H9 (cell line): ENCODE measurements at regions not wholly inside any gene's neighbourhood (a gene's known extent, or its start where the extent isn't known, plus 50 kb on each side); places are given as distances from the start of the nearest gene placed in this dataset.

ENCODE experiments used
- DNase-seq: peaks from one replicate; pipeline ENCODE4 v3.0.0-alpha.2; 2017
- H2AFZ ChIP-seq: one replicate; pipeline ENCODE4 v1.6.1; 2013; ENCODE audit warnings: mild to moderate bottlenecking, low read length, control low read depth, moderate library complexity
- H2AK5ac ChIP-seq: 2 replicates; pipeline ENCODE4 v1.6.1; 2013; ENCODE audit warnings: low read length, control low read depth, mixed read lengths; ENCODE audit not compliant: insufficient read length
- H2BK120ac ChIP-seq: one replicate; pipeline ENCODE4 v1.6.1; 2013; ENCODE audit warnings: low read depth, mild to moderate bottlenecking, low read length, control low read depth, inconsistent platforms; ENCODE audit not compliant: poor library complexity, severe bottlenecking
- H2BK12ac ChIP-seq: 2 replicates; pipeline ENCODE4 v1.6.1; 2013; ENCODE audit warnings: low read length, control low read depth, mixed read lengths, low read depth; ENCODE audit not compliant: insufficient read length
- H2BK15ac ChIP-seq: 2 replicates; pipeline ENCODE4 v1.6.1; 2013; ENCODE audit warnings: low read depth, low read length, control low read depth
- H2BK20ac ChIP-seq: one replicate; pipeline ENCODE4 v1.6.1; 2013; ENCODE audit warnings: low read depth, mild to moderate bottlenecking, low read length, control low read depth, inconsistent platforms; ENCODE audit not compliant: poor library complexity, severe bottlenecking
- H2BK5ac ChIP-seq: 2 replicates; pipeline ENCODE4 v1.6.1; 2013; ENCODE audit warnings: low read length, control low read depth, mixed read lengths; ENCODE audit not compliant: insufficient read length
- H3K14ac ChIP-seq: 2 replicates; pipeline ENCODE4 v1.6.1; 2013; ENCODE audit warnings: low read length, control low read depth; ENCODE audit not compliant: insufficient read depth
- H3K18ac ChIP-seq: 2 replicates; pipeline ENCODE4 v1.6.1; 2013; ENCODE audit warnings: low read depth, mild to moderate bottlenecking, mixed read lengths, low read length, control low read depth; ENCODE audit not compliant: insufficient read length
- H3K23ac ChIP-seq: 2 replicates; pipeline ENCODE4 v1.6.1; 2013; ENCODE audit warnings: low read length, control low read depth, mixed read lengths, low read depth; ENCODE audit not compliant: insufficient read length
- H3K23me2 ChIP-seq: 2 replicates; pipeline ENCODE4 v1.6.1; 2013; ENCODE audit warnings: low read depth, mild to moderate bottlenecking, mixed read lengths, low read length, control low read depth; ENCODE audit not compliant: insufficient read length, poor library complexity, severe bottlenecking
- H3K27ac ChIP-seq: 2 replicates; pipeline ENCODE4 v1.5.1; 2013; ENCODE audit warnings: low read length, control low read depth, mixed read lengths, low read depth; ENCODE audit not compliant: insufficient read length
- H3K27me3 ChIP-seq: 2 replicates; pipeline ENCODE4 v1.6.1; 2013; ENCODE audit warnings: low read length, control low read depth, inconsistent platforms; ENCODE audit not compliant: insufficient read depth
- H3K4ac ChIP-seq: 2 replicates; pipeline ENCODE4 v1.6.1; 2013; ENCODE audit warnings: low read depth, mild to moderate bottlenecking, control low read depth, inconsistent platforms, low read length, moderate library complexity
- H3K4me1 ChIP-seq: 2 replicates; pipeline ENCODE4 v1.6.1; 2013; ENCODE audit warnings: low read length, control low read depth, inconsistent platforms; ENCODE audit not compliant: insufficient read depth
- H3K4me2 ChIP-seq: 2 replicates; pipeline ENCODE4 v1.6.1; 2013; ENCODE audit warnings: low read length, control low read depth, mixed read lengths; ENCODE audit not compliant: insufficient read length, insufficient read depth
- H3K56ac ChIP-seq: 2 replicates; pipeline ENCODE4 v1.6.1; 2013; ENCODE audit warnings: low read depth, mild to moderate bottlenecking, mixed read lengths, low read length, control low read depth; ENCODE audit not compliant: insufficient read length
- H3K79me1 ChIP-seq: 2 replicates; pipeline ENCODE4 v1.6.1; 2013; ENCODE audit warnings: low read depth, mild to moderate bottlenecking, moderate library complexity, low read length, control low read depth, inconsistent platforms; ENCODE audit not compliant: insufficient read depth, poor library complexity, severe bottlenecking
- H3K79me2 ChIP-seq: 2 replicates; pipeline ENCODE4 v1.6.1; 2013; ENCODE audit warnings: low read length, control low read depth, inconsistent platforms; ENCODE audit not compliant: insufficient read depth
- H3K9ac ChIP-seq: 2 replicates; pipeline ENCODE4 v1.6.1; 2013; ENCODE audit warnings: low read length, control low read depth, mixed read lengths; ENCODE audit not compliant: insufficient read length; ENCODE audit errors: extremely low read depth
- H3K9me3 ChIP-seq: one replicate; pipeline ENCODE4 v1.6.1; 2013; ENCODE audit warnings: low read depth, low read length, inconsistent platforms; ENCODE audit not compliant: control insufficient read depth
- H3T11ph ChIP-seq: one replicate; pipeline ENCODE4 v1.6.1; 2013; ENCODE audit warnings: mild to moderate bottlenecking, low read length, control low read depth, inconsistent platforms
- H4K20me1 ChIP-seq: one replicate; pipeline ENCODE4 v1.6.1; 2013; ENCODE audit not compliant: control insufficient read depth, insufficient read length, insufficient read depth
- H4K5ac ChIP-seq: 2 replicates; pipeline ENCODE4 v1.6.1; 2013; ENCODE audit warnings: low read depth, mild to moderate bottlenecking, mixed read lengths, low read length, control low read depth; ENCODE audit not compliant: insufficient read length
- H4K8ac ChIP-seq: replicated peaks from 2 replicates; pipeline ENCODE4 v1.6.1; 2013; ENCODE audit warnings: low read length, control low read depth, mixed read lengths, low read depth; ENCODE audit not compliant: insufficient read length
- H4K91ac ChIP-seq: 2 replicates; pipeline ENCODE4 v1.6.1; 2013; ENCODE audit warnings: low read depth, mild to moderate bottlenecking, moderate library complexity, mixed read lengths, low read length, control low read depth; ENCODE audit not compliant: insufficient read length
- H3K27ac Mint-ChIP-seq, 3 experiments: 2 replicates in 2 of 3; 3 replicates in 1 of 3; pipeline ENCODE4 v1.8.0; 2020 to 2021; ENCODE audit warnings: mixed read lengths in 3 of 3, mild to moderate bottlenecking in 1 of 3, moderate library complexity in 1 of 3
- H3K27me3 Mint-ChIP-seq: 2 replicates; pipeline ENCODE4 v1.8.0; 2021; ENCODE audit warnings: low read depth, mild to moderate bottlenecking, moderate library complexity, mixed read lengths
- H3K36me3 Mint-ChIP-seq, 3 experiments: 2 replicates in 2 of 3; 3 replicates in 1 of 3; pipeline ENCODE4 v1.8.0; 2020 to 2021; ENCODE audit warnings: low read depth in 3 of 3, mixed read lengths in 3 of 3; ENCODE audit not compliant: insufficient read depth in 1 of 3
- H3K4me1 Mint-ChIP-seq, 2 experiments: 2 replicates each; pipeline ENCODE4 v1.8.0; 2020; ENCODE audit warnings: mixed read lengths in 2 of 2
- H3K4me3 Mint-ChIP-seq, 2 experiments: 2 replicates in 1 of 2; 3 replicates in 1 of 2; pipeline ENCODE4 v1.8.0; 2020 to 2021; ENCODE audit warnings: mild to moderate bottlenecking in 2 of 2, mixed read lengths in 2 of 2, moderate library complexity in 1 of 2
- H3K9me3 Mint-ChIP-seq, 2 experiments: 2 replicates in 1 of 2; 3 replicates in 1 of 2; pipeline ENCODE4 v1.8.0; 2020; ENCODE audit warnings: mild to moderate bottlenecking in 2 of 2, mixed read lengths in 2 of 2, moderate library complexity in 1 of 2
- WGBS: extraction: QIAGEN DNeasy Blood & Tissue Kit; methylation state at CpG from one replicate; pipeline ENCODE4 v1.1.7; 2013; ENCODE audit warnings: missing lambda C conversion rate, low lambda C conversion rate, mixed read lengths; ENCODE audit not compliant: insufficient read length; ENCODE audit errors: extremely low coverage; 5-methylcytosine and 5-hydroxymethylcytosine counted together
- TF ChIP-seq, protein P1 (sequence below): fragments of 200-600 bp; sonication (generic); conservative IDR thresholded peaks from 3 replicates; pipeline ENCODE4 v1.8.0; 2021; ENCODE audit warnings: antibody characterized with exemption, mild to moderate bottlenecking

DNA sequence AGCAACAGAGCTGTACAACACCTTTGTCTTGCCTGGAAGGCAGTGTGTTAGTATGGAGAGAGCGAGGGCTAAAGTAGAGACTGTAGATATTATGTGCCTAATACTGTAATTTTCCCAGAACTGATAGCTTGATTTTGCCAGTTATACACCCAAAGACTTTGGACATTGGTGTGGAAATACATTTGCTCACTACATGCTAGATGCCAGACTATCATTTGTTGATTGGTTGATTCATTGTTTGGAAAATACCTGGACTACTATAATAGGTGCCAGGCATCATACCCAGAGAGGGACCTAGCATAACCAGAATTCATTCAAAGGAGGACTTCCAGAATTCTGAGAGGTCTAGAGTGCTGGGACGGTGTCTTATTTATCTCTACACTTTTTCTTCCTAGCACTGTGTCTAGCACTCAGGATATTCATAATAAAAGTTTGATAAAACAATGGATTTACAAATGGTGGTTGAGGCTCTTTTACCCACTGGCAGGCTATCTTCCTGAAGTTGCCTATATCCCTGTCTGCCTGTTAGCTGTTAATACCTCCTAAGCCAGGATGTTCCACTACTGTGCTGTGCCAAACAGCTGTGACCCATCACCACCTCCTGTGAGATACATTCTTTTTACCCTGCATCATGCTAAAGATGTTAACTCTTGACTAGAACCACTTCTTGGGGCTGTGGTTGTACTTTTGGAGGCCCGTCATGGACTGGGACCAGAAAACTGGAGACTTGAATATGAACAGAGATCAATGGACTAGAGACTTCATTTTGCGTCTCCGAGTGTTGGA is 72.2 kb upstream of the FUCA2 start:
- Histone ChIP-seq H3K9ac (no peak overlapping the region), H3K79me2 (no peaks in the 10 kb centered on the region), H3K9me3 (no peaks in the 10 kb centered on the region), H4K91ac (no peak overlapping the region), H3K4me1 (no peaks in the 10 kb centered on the region), H3K14ac (no peak overlapping the region), H2BK120ac (no peak overlapping the region), H3K56ac (no peak overlapping the region), H2AK5ac (no peak overlapping the region), H4K20me1 (no peaks in the 10 kb centered on the region), H2BK12ac (no peak overlapping the region), H3K27me3 (no peaks in the 10 kb centered on the region), H3K79me1 (no peaks in the 10 kb centered on the region), H3K23ac (no peak overlapping the region), H3K27ac (no peak overlapping the region), H3K4ac (no peak overlapping the region), H3K23me2 (no peaks in the 10 kb centered on the region), H2AFZ (no peak overlapping the region), H4K5ac (no peak overlapping the region), H3K4me2 (no peak overlapping the region), H2BK15ac (no peak overlapping the region), H2BK5ac (no peak overlapping the region), H3T11ph (no peak overlapping the region), H4K8ac (no peak overlapping the region), H3K18ac (no peak overlapping the region), H2BK20ac (no peak overlapping the region)
- Mint-ChIP-seq H3K9me3 (no peaks in the 10 kb centered on the region), H3K36me3 (no peaks in the 10 kb centered on the region), H3K4me3 (no peak overlapping the region), H3K27ac (no peak overlapping the region), H3K4me1 (peaks cover 3 to 6% of the 10 kb centered on the region in 2 experiments; a peak in 3 of 4 replicates), H3K27me3 (no peaks in the 10 kb centered on the region)
- DNase-seq, result no peak
- TF ChIP-seq, protein P1, sequence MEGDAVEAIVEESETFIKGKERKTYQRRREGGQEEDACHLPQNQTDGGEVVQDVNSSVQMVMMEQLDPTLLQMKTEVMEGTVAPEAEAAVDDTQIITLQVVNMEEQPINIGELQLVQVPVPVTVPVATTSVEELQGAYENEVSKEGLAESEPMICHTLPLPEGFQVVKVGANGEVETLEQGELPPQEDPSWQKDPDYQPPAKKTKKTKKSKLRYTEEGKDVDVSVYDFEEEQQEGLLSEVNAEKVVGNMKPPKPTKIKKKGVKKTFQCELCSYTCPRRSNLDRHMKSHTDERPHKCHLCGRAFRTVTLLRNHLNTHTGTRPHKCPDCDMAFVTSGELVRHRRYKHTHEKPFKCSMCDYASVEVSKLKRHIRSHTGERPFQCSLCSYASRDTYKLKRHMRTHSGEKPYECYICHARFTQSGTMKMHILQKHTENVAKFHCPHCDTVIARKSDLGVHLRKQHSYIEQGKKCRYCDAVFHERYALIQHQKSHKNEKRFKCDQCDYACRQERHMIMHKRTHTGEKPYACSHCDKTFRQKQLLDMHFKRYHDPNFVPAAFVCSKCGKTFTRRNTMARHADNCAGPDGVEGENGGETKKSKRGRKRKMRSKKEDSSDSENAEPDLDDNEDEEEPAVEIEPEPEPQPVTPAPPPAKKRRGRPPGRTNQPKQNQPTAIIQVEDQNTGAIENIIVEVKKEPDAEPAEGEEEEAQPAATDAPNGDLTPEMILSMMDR, result no peak
- WGBS, result no CpG with 5 or more reads among the region's 5 CpGs
